TTC549 (cell line): ENCODE measurements at regions not wholly inside any gene's neighbourhood (a gene's known extent, or its start where the extent isn't known, plus 50 kb on each side); places are given as distances from the start of the nearest gene placed in this dataset.

Experiments used
- FAIRE-seq: peaks from 2 replicates; lab custom pipeline; 2012; peaks lifted over from hg19 to GRCh38; lab: Jason Lieb, UNC

DNA sequence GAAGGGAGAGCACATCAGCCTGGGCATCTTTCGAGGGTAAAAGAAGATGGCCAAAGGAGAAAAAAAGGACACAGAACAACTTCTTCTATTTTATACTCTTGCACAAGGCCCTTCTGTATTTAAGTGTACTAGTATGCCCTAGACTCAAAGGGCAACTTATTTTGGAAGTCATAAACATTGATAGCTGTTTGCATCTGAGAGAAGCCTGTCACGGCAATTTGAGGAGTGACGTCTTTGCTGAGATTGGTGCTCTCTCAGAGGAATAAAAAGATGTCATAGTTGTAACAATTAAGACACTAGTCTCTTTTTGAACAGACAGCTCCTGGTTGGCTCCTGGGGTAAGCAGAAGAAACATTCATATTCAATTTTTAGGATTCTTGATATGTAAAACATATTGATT, 260.4 kb upstream of the TTC14 start:
- FAIRE-seq = no peak

DNA sequence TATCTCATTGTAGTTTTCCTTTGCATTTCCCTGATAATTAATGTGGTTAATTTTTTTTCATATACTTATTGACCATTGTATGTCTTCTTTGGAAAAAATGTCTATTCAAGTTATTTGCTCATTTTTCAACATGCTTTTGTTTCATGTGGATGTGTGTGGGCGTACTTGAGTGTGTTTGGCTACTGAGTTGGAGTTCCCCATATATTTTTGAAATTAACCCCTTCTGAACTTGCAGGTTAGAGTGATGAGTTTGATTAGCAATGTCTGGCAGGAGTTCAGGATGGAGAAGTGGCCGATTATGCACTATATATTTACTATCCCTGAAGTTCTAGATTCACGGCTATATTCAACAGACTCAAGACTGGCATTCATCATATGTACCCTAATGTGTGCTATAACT, 250.4 kb upstream of the TTC14 start:
- no peak for FAIRE-seq

DNA sequence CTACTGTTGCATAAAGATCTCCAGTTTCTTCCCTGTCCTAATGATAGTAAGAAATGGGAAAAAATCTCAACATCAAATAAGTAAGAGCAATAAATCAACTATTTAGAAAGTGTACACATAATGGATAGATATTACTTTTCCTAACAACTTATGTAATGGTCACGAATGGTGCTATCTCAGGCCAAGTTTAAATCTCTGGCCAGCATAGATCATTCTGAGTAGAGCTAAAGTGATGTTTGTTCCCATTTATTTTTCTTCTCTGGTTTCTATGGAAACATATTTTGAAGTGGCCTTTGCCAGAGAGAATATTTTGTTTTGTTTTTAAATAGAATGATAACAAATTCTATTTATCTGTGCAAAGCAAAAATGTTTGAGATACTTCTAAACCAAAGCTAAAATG, 249.7 kb upstream of the TTC14 start:
- no peak for FAIRE-seq

DNA sequence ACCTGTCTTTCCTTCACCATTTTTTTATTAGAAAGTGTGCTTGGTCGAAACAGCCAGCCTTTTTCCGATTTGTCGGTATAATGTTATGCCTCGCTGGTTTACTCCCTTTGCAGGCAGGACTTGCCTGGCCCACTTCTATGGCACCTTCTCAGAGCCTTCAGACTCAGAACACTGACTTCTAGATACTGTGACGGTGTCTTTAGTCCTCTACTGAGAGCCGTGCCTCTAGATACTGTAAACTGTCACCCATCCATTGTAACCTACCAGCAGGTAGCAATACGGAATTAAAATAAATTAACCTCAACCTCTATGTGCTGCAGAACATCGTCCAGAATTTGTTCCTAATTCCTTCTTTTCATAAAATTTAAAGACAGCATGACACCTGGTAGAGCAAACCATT, 247.7 kb upstream of the TTC14 start:
- no peak for FAIRE-seq

DNA sequence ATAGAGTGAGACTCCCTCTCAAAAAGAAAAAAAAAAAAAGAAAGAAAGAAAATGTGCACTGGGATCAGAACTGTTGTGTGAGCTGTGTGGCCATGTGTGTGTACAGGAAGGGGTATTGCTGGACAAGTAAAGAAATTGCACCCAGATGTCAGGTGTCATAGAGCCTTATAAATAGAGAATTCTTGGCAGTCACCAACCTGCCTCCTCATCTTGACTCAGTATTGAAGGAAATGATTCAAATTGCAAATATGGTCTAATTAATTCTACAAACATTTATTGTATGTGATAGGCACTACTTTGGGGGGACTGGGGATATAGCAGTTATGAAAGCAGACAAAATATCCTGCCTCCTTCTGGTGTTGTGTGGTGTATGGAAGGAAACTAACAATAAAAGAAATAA, 243.8 kb upstream of the TTC14 start:
- no peak for FAIRE-seq

DNA sequence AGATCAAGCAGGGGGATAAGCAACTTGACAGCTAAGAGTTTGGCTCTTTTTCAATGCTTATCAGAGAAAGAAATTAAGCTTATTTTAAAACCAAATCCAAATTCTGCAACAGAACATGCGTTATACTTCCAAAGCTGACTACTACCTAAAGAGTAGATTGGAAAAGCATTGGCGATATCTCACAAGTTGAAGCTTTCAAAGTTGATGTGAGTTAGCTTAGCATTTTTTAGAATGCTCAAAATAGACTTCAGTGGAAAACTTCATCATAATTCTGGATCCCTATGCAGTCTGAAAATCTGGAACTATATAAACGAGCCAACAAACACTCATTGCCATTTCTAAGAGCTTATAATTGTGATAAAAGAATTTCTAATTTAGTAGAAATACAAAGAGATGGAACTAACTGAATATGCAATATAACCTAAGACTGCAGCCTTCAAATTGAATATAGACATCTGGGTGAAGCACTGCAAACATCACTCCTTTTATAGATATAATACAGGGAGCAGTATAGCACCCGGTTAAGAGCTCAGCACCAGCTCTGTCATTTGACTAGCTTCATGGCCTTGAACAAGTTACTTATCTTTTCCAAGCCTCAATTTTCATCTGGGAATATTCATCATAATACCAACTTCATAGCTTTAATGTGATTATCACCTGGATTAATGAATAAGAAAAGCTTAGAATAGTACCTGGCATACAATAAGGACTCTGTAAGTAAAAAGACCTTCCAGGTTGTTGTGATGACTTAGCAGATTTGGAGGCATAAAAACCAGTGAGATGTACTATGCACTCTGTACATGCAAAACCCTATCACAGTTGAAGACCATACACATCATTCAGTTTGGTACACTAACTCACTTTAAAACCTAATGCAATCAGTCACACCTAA, 242.7 kb upstream of the TTC14 start:
- no peak for FAIRE-seq

DNA sequence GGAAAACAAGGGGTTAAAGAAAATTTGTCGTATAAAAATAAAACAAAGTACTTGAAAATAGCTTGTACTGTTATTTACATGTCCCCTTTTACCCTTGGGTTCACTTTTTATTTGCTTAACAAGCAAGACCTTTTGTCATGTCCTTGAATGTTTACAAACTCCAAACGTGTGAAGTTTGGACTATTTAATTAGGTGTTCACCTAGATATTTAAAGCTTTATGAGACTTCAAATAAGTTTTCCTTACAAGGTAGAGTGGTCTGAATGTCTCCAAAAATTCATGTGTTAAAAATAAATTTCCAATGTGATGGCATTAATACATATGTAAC, 242.0 kb upstream of the TTC14 start:
- no peak for FAIRE-seq

DNA sequence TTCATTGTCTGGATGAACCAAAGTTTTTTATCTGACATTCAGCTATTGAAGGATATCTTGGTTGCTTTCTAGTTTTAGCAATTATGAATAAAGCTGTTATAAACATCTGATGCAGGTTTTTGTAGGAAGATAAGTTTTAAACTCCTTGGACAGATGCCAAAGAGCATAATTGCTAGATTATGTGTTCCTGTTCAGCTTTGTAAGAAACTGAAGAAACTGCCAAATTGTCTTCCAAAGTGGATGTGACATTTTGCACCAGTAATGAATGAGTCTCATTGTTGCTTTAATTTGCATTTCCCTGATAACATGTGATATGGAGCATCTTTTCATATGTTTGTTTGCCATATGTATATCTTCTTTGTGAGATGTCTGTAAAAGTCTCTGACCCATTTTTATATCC, 239.9 kb upstream of the TTC14 start:
- FAIRE-seq = no peak

DNA sequence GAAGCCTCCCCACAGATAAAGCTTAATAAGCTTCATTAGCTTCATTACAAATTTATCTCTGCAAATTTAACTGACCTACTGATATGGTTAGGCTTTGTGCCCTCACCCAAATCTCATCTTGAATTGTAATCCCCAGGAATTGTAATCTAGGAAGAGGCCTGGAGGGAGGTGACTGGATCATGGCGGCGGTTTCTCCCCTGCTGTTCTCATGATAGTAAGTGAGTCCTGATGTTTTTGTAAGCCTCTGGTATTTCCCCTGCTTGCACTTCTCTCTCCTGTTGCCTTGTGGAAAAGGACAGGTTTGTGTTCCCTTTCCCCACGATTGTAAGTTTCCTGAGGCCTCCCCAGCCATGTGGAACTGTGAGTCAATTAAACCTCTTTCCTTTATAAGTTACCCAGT, 226.1 kb upstream of the TTC14 start:
- FAIRE-seq = no peak

DNA sequence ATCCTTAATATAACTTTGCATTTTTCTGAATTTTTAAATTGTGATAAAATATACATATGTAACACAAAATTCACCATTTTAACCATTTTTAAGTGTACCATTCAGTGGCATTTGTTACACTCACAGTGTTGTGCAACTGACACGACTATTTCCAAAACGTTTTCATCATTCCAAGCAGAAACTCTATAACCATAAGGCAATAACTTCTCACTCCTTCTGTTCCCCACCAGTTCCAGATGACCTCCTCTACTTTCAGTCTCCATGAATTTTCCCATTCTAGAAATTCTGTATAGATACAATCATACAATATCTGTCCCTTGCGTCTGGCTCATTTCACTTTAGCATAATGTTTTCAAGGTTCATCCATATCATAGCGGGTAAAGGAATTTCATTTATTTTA, 223.5 kb upstream of the TTC14 start:
- FAIRE-seq = no peak

DNA sequence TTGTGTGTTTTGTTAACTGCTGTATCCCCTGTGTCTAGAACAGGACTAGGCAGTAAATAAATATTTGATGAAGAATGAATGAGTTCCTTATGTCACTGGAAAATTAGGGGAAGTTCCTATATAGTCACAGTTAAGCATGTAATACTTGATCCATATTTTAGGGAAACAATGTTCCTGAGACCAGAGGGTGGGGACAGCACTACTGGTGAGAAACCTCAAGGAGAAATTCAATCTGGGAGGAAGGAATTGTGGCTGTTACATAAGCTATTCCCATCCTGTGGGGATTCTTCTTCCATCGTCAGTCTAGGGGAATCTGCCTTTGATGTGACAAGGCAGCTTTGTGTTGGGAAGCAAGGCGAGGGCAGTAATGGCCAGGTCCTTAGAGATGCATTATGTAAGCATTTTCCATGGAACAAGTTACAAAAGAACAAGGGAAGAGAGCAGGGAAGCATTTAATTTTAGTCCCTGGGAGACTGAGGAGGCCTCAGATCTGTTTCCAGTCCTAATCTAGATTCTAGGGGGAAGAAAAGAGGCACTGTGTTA, 219.3 kb upstream of the TTC14 start:
- FAIRE-seq = no peak

DNA sequence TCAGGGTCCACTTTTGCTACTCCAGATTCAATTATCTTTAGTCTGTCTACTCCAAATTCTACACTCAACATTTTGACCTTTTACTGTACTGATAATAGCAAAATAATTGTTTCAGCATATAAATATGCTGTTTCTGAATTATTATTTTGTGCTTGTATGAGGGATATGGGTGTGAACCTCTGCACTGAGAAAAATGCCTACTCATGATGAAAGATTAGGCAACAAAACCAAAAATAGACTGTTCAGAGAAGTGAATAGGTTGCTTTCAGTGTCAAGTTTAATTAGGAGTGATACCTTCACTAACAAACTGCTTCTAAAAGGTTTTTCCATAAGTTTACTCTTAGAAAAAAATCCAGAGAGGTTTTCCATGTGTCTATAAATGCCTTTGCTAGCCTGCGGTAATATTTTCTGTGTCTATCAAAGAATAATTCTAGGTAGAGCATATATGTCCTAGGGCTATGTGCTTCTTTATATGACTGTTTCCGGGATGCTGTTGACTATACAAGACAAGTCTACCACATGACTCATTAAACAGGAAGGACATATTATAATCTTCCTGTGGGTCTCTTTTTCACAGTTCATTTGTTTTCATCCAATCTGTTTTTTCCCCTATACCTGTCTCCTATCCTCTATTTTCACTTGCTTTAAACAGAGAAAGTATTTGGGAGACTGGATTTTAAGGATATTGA, 218.5 kb upstream of the TTC14 start:
- FAIRE-seq = no peak

DNA sequence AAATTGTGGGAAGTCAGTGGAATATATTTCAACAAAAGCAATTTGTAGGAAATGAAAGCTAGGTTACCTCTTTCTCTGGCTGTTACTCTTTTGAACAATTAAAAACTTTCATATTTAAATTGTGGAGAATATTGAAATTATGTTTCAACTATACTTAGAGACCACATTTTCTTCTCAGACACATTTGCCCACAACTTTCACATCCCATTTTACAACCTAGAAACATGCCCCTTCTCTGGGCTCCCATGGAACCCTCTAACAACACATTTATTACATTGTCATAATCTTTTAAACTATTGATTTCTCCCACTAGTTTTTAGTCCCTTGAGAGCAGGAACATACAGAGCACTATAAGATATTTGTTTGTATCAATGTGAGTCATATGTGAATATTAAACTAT, 211.7 kb upstream of the TTC14 start:
- no peak for FAIRE-seq

DNA sequence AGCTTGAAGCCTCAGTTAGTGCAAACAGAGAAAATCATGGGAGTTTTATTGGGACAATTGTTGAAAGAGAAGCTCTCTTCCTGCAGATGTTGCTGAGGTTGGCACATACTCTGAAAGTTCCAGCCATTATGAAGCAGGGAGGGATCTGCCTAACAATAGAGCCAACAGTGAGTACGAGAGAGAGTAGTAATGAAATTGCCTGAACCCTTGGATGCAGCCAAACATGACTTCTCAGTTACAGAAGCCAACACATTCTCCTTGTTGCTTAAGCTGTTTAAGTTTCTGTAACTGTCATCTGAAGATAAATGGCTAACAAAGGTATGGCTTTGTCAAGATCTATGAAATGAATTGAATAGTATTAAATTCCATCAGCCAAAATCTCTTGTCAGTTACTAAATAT, 211.0 kb upstream of the TTC14 start:
- no peak for FAIRE-seq

DNA sequence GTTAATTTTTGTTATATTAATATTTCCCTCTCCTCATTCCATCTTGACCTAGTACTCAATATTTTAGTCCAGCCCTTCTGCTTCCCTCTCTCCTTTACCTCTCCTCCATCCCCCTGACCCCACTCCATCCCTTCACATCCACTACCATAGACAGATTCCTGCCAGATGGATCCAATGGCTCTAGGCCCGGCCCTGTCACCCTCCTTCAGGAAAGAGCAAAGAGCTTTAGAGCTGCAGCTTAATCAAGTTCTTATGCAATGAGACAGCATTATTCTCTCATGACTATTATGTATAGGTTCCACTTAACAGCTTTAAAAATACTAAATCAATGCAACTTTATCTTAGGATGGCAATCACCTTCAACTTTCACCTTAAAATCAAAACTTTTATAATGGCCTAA, 200.7 kb upstream of the TTC14 start:
- FAIRE-seq = no peak

DNA sequence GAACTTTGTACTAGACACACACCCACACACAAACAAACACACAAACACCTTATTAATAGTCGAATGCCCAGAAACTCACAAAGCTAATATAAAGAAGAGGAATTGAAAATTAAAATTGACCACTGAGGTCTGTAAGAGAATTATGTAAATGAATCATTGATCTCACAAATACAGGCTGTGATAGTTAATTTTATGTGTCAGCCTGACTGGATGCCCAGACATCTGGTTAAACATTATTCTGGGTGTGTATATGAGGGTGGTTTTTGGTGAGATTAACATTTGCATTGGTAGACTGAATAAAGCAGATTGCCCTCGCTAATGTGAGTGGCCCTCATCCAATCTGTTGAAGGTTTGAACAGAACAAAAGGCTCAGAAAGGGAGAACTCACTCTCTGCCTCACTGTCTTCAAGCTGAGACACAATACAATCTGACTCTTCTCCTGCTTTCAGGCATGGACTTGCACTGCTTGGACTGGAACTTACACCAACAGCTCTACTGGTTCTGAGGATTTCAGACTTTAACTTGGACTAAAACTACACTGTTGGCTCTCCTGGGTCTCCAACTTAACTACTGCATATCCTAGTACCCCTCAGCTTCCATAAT, 199.4 kb upstream of the TTC14 start:
- FAIRE-seq = no peak

DNA sequence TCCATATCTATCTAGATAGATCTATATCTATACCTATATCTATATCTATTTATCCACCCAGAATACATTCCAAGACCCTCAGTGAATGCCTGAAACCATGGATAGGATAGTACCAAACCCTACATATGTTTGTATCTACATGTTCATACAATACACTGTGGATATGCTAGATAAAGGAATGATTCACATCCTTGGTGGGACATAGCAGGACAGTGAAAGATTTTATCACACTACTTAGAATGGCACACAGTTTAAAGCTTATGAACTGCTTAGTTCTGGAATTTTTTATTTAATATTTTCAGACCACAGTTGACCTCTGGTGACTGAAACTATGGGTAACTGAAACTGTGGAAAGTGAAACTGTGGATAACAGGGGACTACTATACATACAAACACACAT, 198.8 kb upstream of the TTC14 start:
- no peak for FAIRE-seq

DNA sequence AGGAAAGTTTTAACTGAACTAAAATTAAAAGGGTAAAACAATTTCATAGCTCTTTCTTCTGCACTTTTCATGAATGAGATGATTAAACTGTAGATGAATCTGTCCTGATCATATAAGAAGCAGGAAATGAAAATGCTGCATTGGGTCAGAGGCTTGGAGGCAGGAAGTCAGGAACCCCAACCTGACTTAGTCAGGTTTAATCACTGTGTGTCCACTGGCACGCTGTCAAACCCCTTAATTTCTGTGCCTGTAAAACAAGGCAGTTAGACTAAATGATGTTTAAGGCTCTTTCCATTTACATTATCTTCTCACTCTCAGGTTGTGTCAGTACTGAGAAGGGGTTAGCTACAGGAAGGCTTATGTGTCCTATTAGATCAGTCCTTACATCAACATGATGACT, 193.3 kb upstream of the TTC14 start:
- FAIRE-seq = no peak

DNA sequence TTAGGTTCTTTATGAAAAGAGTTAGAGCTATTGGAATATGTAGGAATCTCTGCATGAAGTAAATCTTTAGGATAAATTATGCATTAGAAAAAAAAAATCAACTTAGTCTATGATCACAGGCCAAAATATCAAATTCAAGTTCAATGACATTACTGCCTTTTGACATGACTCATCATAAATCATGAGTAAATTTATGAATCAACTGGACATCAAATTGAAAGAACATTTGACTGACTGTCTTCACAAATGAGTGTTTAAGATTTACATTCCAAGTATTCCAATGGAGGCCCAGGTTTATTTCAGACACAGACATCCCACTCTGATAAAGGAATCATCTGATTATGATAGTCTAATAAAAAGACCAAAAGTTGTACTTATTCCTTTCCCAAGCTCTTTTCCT, 192.8 kb upstream of the TTC14 start:
- FAIRE-seq = no peak

DNA sequence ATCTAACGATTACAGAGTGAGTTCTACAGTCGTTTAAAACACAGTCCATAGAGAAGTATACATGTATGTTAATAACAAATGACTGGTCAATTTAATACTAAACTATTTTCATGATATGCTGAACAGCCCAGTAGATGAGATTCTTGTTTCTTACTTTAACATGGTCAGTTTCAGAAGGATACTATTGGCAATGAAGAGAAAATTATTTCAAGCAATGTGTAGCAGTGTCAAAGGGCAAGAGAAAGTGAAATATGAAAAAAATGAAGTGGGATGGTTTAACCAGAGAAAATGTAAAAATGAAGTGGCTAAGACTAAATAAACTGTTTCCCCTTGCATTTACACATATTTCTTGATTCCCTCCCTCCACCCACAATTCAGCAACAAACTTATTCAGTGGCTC, 192.1 kb upstream of the TTC14 start:
- FAIRE-seq = no peak

DNA sequence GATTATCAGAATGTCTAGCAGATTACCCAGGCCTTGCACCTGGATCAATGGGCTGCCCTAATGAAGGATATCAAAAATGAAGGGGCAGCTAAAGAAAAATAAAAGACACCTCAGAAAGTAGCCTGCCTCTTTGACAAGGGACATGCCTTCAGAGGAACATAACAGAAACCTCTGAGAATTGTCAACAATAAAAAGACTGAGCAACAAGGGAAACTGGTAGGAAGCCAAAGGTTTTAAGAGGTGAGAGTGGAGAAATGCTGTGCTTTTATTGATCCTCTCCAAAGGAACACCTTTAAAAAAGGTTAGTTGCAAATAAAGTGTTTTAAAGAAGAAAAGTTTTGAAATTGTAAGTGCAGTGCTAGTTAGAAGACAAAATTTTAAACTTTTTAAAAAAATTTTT, 187.8 kb upstream of the TTC14 start:
- FAIRE-seq = no peak

DNA sequence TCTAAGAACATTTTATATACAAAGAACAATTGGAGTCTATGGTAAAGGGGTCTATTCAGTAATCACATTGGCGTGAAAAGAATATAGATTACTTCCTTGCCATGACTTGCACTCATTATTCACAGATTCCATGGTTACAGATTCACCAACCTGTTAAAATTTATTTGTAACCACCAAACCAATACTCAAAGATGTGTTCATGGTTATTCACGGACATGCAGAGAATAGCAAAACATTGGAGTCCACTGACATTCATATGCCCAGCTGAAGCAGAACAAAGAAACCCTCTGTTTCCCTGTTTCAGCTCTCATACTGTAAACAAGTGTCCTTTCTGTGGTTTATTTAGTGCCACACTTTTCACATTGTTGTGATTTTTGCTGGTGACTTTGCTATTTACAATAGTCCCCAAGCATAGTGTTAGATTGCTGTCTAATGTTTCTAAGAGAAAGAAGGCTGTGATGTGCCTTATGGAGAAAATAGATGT, 185.8 kb upstream of the TTC14 start:
- no peak for FAIRE-seq

DNA sequence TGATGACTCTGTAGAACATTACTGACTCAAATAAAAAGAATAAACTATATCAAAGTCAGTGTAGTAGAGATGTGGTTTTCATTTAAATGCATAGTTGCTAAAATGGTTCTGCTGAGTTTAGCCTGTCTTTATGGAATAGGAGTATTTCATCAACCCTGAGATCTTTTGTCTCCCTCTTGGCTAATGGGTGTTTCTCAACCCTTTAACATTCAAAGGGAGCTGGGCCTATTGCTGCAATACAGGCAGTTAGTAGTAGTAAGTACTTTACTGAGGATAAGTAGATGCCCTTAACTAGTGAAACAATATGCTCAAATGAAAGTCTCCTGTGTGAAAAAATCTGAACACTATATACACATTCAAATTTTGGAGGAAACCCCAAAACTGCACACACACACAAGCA, 184.7 kb upstream of the TTC14 start:
- FAIRE-seq = no peak
